Activated naive CD8-positive, alpha-beta T cell treated with anti-CD3 and anti-CD28 coated beads for 36 hours (primary cell): ENCODE measurements at regions not wholly inside any gene's neighbourhood (a gene's known extent, or its start where the extent isn't known, plus 50 kb on each side); places are given as distances from the start of the nearest gene placed in this dataset.

Experiments
- DNase-seq: peaks from one replicate; pipeline ENCODE4 v3.0.0; 2021
- H3K27ac Mint-ChIP-seq: one replicate; pipeline ENCODE4 v1.8.0; 2022; ENCODE audit warnings: mild to moderate bottlenecking, moderate library complexity, mixed read lengths
- H3K27me3 Mint-ChIP-seq: one replicate; pipeline ENCODE4 v1.8.0; 2022; ENCODE audit warnings: mild to moderate bottlenecking, mixed read lengths
- H3K36me3 Mint-ChIP-seq: one replicate; pipeline ENCODE4 v1.8.0; 2021; ENCODE audit warnings: mild to moderate bottlenecking, mixed read lengths
- H3K4me1 Mint-ChIP-seq: one replicate; pipeline ENCODE4 v1.8.0; 2021; ENCODE audit warnings: mixed read lengths
- H3K4me3 Mint-ChIP-seq: one replicate; pipeline ENCODE4 v1.8.0; 2022; ENCODE audit warnings: mild to moderate bottlenecking, moderate library complexity, mixed read lengths
- H3K9me3 Mint-ChIP-seq: one replicate; pipeline ENCODE4 v1.8.0; 2022; ENCODE audit warnings: mixed read lengths

GRCh38 chr6:8707956-8708772 lies 272.8 kb upstream of the SLC35B3 start:
- peaks cover 5% of the 10 kb centered on the region for H3K27me3 Mint-ChIP-seq
- H3K36me3 Mint-ChIP-seq = no peaks in the 10 kb centered on the region
- no peaks in the 10 kb centered on the region for H3K4me1 Mint-ChIP-seq
- DNase-seq = no peak
- H3K27ac Mint-ChIP-seq = no peak overlapping the region
- no peak overlapping the region for H3K4me3 Mint-ChIP-seq
- no peaks in the 10 kb centered on the region for H3K9me3 Mint-ChIP-seq

GRCh38 chr6:8707369-8707768 lies 272.0 kb upstream of the SLC35B3 start:
- H3K27ac Mint-ChIP-seq = no peak overlapping the region
- H3K36me3 Mint-ChIP-seq = no peaks in the 10 kb centered on the region
- H3K4me3 Mint-ChIP-seq = no peak overlapping the region
- no peaks in the 10 kb centered on the region for H3K4me1 Mint-ChIP-seq
- H3K9me3 Mint-ChIP-seq = no peaks in the 10 kb centered on the region
- DNase-seq = no peak
- H3K27me3 Mint-ChIP-seq = peaks cover 5% of the 10 kb centered on the region

GRCh38 chr6:8705435-8706020 lies 270.2 kb upstream of the SLC35B3 start:
- DNase-seq = no peak
- H3K9me3 Mint-ChIP-seq = peaks cover 3% of the 10 kb centered on the region
- peaks cover 5% of the 10 kb centered on the region for H3K27me3 Mint-ChIP-seq
- H3K4me1 Mint-ChIP-seq = no peaks in the 10 kb centered on the region
- no peak overlapping the region for H3K27ac Mint-ChIP-seq
- H3K36me3 Mint-ChIP-seq = no peaks in the 10 kb centered on the region
- no peak overlapping the region for H3K4me3 Mint-ChIP-seq

GRCh38 chr6:8703059-8703458 lies 267.7 kb upstream of the SLC35B3 start:
- H3K36me3 Mint-ChIP-seq = no peaks in the 10 kb centered on the region
- peaks cover 5% of the 10 kb centered on the region for H3K27me3 Mint-ChIP-seq
- no peaks in the 10 kb centered on the region for H3K4me1 Mint-ChIP-seq
- no peak overlapping the region for H3K27ac Mint-ChIP-seq
- DNase-seq = no peak
- no peak overlapping the region for H3K4me3 Mint-ChIP-seq
- peaks cover 6% of the 10 kb centered on the region for H3K9me3 Mint-ChIP-seq

- Mint-ChIP-seq H3K27me3 (peaks cover 9% of the 10 kb centered on the region), H3K9me3 (peaks cover 4% of the 10 kb centered on the region), H3K4me1 (no peaks in the 10 kb centered on the region), H3K27ac (no peak overlapping the region), H3K36me3 (no peaks in the 10 kb centered on the region), H3K4me3 (no peak overlapping the region)
- DNase-seq = no peak
Measured at GRCh38 chr6:8688821-8689220, 253.5 kb upstream of the SLC35B3 start.

- no peaks in the 10 kb centered on the region for H3K27me3 Mint-ChIP-seq
- no peak overlapping the region for H3K4me3 Mint-ChIP-seq
- DNase-seq = no peak
- no peaks in the 10 kb centered on the region for H3K4me1 Mint-ChIP-seq
- H3K9me3 Mint-ChIP-seq = no peaks in the 10 kb centered on the region
- no peak overlapping the region for H3K27ac Mint-ChIP-seq
- H3K36me3 Mint-ChIP-seq = no peaks in the 10 kb centered on the region
Measured at GRCh38 chr6:8686077-8686476, 250.7 kb upstream of the SLC35B3 start.

GRCh38 chr6:8683204-8683603 lies 247.9 kb upstream of the SLC35B3 start:
- Mint-ChIP-seq H3K4me3 (no peak overlapping the region), H3K27me3 (no peaks in the 10 kb centered on the region), H3K27ac (no peak overlapping the region), H3K4me1 (no peaks in the 10 kb centered on the region), H3K36me3 (no peaks in the 10 kb centered on the region), H3K9me3 (no peaks in the 10 kb centered on the region)
- DNase-seq = no peak

- no peak for DNase-seq
- H3K36me3 Mint-ChIP-seq = no peaks in the 10 kb centered on the region
- H3K27ac Mint-ChIP-seq = no peak overlapping the region
Measured at GRCh38 chr6:8679823-8680222, 244.5 kb upstream of the SLC35B3 start.

GRCh38 chr6:8678466-8678865 lies 243.1 kb upstream of the SLC35B3 start:
- Mint-ChIP-seq H3K27me3 (peaks cover 3% of the 10 kb centered on the region), H3K4me1 (no peaks in the 10 kb centered on the region), H3K36me3 (no peaks in the 10 kb centered on the region), H3K9me3 (no peaks in the 10 kb centered on the region), H3K27ac (no peak overlapping the region), H3K4me3 (no peak overlapping the region)
- no peak for DNase-seq

More at GRCh38 chr6:8679823-8680222, 244.5 kb upstream of the SLC35B3 start:
- no peak overlapping the region for H3K4me3 Mint-ChIP-seq
- no peaks in the 10 kb centered on the region for H3K27me3 Mint-ChIP-seq
- H3K4me1 Mint-ChIP-seq = no peaks in the 10 kb centered on the region
- H3K9me3 Mint-ChIP-seq = no peaks in the 10 kb centered on the region

- peaks cover 3% of the 10 kb centered on the region for H3K27me3 Mint-ChIP-seq
Measured at GRCh38 chr6:8674126-8674525, 238.8 kb upstream of the SLC35B3 start.

GRCh38 chr6:8672882-8673281 lies 237.5 kb upstream of the SLC35B3 start:
- Mint-ChIP-seq H3K27me3 (peaks cover 3% of the 10 kb centered on the region), H3K36me3 (no peaks in the 10 kb centered on the region), H3K4me3 (no peak overlapping the region)

More at GRCh38 chr6:8674126-8674525, 238.8 kb upstream of the SLC35B3 start:
- Mint-ChIP-seq H3K4me3 (no peak overlapping the region), H3K36me3 (no peaks in the 10 kb centered on the region), H3K27ac (no peak overlapping the region), H3K9me3 (no peaks in the 10 kb centered on the region), H3K4me1 (peaks cover under 1% of the 10 kb centered on the region)
- no peak for DNase-seq

GRCh38 chr6:8670792-8671191 lies 235.4 kb upstream of the SLC35B3 start:
- Mint-ChIP-seq H3K4me1 (peaks cover 6% of the 10 kb centered on the region), H3K9me3 (peaks cover 2% of the 10 kb centered on the region), H3K27ac (no peak overlapping the region), H3K36me3 (no peaks in the 10 kb centered on the region), H3K27me3 (peaks cover 3% of the 10 kb centered on the region), H3K4me3 (no peak overlapping the region)
- DNase-seq = no peak

More at GRCh38 chr6:8672882-8673281, 237.5 kb upstream of the SLC35B3 start:
- no peak overlapping the region for H3K27ac Mint-ChIP-seq
- H3K4me1 Mint-ChIP-seq = peaks cover 6% of the 10 kb centered on the region
- H3K9me3 Mint-ChIP-seq = no peaks in the 10 kb centered on the region
- no peak for DNase-seq

- no peak for DNase-seq
- Mint-ChIP-seq H3K27ac (no peak overlapping the region), H3K27me3 (peaks cover 3% of the 10 kb centered on the region), H3K4me3 (no peak overlapping the region), H3K4me1 (peaks cover 6% of the 10 kb centered on the region), H3K36me3 (no peaks in the 10 kb centered on the region), H3K9me3 (peaks cover 2% of the 10 kb centered on the region)
Measured at GRCh38 chr6:8664700-8665099, 229.4 kb upstream of the SLC35B3 start.

GRCh38 chr6:8664070-8664469 lies 228.7 kb upstream of the SLC35B3 start:
- H3K4me3 Mint-ChIP-seq = no peak overlapping the region
- no peak for DNase-seq
- H3K9me3 Mint-ChIP-seq = peaks cover 2% of the 10 kb centered on the region
- peaks cover 3% of the 10 kb centered on the region for H3K27me3 Mint-ChIP-seq
- no peak overlapping the region for H3K27ac Mint-ChIP-seq
- H3K36me3 Mint-ChIP-seq = no peaks in the 10 kb centered on the region
- H3K4me1 Mint-ChIP-seq = peaks cover 5% of the 10 kb centered on the region

- no peaks in the 10 kb centered on the region for H3K9me3 Mint-ChIP-seq
- H3K4me3 Mint-ChIP-seq = no peak overlapping the region
- H3K4me1 Mint-ChIP-seq = no peaks in the 10 kb centered on the region
Measured at GRCh38 chr6:8659404-8660189, 224.3 kb upstream of the SLC35B3 start.

More at GRCh38 chr6:8659404-8660189, 224.3 kb upstream of the SLC35B3 start:
- Mint-ChIP-seq H3K36me3 (no peaks in the 10 kb centered on the region), H3K27me3 (peaks cover 3% of the 10 kb centered on the region), H3K27ac (no peak overlapping the region)
- DNase-seq = no peak
